ENCODE measurements at regions not wholly inside any gene's neighbourhood (a gene's known extent, or its start where the extent isn't known, plus 50 kb on each side); places are given as distances from the start of the nearest gene placed in this dataset.

GRCh38 chr7:116400522-116400921 lies 99.0 kb upstream of the CAV2 start:
- Histone ChIP-seq H3K9me3 (ENCODE audit: control insufficient read depth, insufficient read depth, low read depth, low read length) (no peaks in the 10 kb centered on the region), H3K27ac (ENCODE audit: extremely low read depth, low read depth, low read length) (no peak overlapping the region), H3K4me3 (ENCODE audit: low read depth, low read length) (no peak overlapping the region), H3K36me3 (ENCODE audit: control insufficient read depth in 2 of 2, insufficient read depth in 1 of 2, low read length in 2 of 2) (no peaks in the 10 kb centered on the region), H3K4me1 (ENCODE audit: control insufficient read depth, insufficient read depth, low read length) (no peaks in the 10 kb centered on the region)
- POLR2A ChIA-PET, result no interaction called here
- CTCF ChIA-PET, result interaction anchor here (0.6 kb wide), 1 partner anchor 167 kb away, joined by 4 read pairs; no protein-coding TSS in a partner anchor
- TF ChIP-seq ZNF175 (tag by site-specific recombination; IDR thresholded peaks at IDR 0.05) (no peak), SCRT1 (tag by site-specific recombination; IDR thresholded peaks at IDR 0.05; ENCODE audit: borderline replicate concordance) (no peak), ZNF341 (tag by site-specific recombination; IDR thresholded peaks at IDR 0.05; ENCODE audit: low read depth) (no peak), ZNF292 (tag by site-specific recombination; IDR thresholded peaks at IDR 0.05; ENCODE audit: borderline replicate concordance, low read depth) (no peak), ZNF585B (tag by site-specific recombination; IDR thresholded peaks at IDR 0.05) (no peak), ZNF76 (tag by site-specific recombination; IDR thresholded peaks at IDR 0.05; ENCODE audit: borderline replicate concordance, low read depth) (no peak), ZNF10 (tag by site-specific recombination; IDR thresholded peaks at IDR 0.05) (no peak), ZNF2 (tag by site-specific recombination; IDR thresholded peaks at IDR 0.05) (no peak)

DNA sequence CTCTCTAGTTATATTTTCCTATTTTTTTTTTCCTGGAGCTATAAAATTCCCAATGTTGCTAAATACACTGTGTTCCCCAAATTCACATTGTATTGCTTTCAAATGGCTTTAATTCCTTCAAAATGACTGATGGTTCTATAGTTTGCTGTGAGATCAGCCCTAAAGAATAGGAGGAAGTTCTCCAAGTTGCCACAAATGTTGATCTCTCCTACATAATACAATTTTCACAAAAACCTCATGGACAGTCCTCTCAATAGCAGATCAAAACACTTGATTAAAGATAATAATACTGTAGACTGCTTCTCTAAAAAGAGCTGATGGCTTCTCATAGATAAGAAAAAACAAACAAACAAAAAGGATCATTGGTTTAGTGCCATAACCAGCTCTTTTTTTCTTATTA lies 97.8 kb upstream of the CAV2 start:
- Histone ChIP-seq H3K4me3 (ENCODE audit: low read depth, low read length) (no peak overlapping the region), H3K36me3 (ENCODE audit: control insufficient read depth in 2 of 2, insufficient read depth in 1 of 2, low read length in 2 of 2) (no peaks in the 10 kb centered on the region), H3K9me3 (ENCODE audit: control insufficient read depth, insufficient read depth, low read depth, low read length) (no peaks in the 10 kb centered on the region), H3K4me1 (ENCODE audit: control insufficient read depth, insufficient read depth, low read length) (no peaks in the 10 kb centered on the region), H3K27ac (ENCODE audit: extremely low read depth, low read depth, low read length) (no peak overlapping the region)
- TF ChIP-seq BCL11A (tag by site-specific recombination; IDR thresholded peaks at IDR 0.05; ENCODE audit: low read depth), result no peak
- no peak for TF ChIP-seq OSR2 (tag by site-specific recombination; IDR thresholded peaks at IDR 0.05)
- CTCF ChIA-PET, result interaction anchor here (0.5 kb wide), 1 partner anchor 300 kb away, joined by 3 read pairs; no protein-coding TSS in a partner anchor
- POLR2A ChIA-PET, result no interaction called here

DNA sequence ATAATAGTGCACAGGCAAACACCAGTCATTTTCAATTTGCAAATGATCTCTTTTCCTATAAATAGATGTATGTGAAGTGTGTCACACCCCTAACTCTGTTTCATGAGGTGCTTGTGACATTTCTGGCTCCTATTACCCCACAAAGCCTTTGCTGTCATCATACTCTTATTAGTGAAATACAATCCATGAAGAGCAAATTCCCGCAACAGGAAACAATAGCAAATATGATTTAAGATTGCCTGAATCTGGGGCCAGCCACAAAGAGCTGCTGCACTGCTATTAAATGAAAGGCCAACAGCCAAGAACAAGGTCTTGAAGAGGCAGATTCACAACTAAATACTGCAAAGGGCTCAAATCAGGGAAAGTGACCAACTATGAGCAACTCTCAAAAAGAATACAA lies 96.3 kb upstream of the CAV2 start:
- ChIA-PET CTCF (no interaction called here), POLR2A (no interaction called here)
- H3K27ac ChIP-seq (ENCODE audit: extremely low read depth, low read depth, low read length), result no peak overlapping the region
- peak; percentile 38; the same call in 1 of the 2 replicates for TF ChIP-seq ZNF501 (tag by site-specific recombination; IDR thresholded peaks at IDR 0.05)
- TF ChIP-seq ZNF132 (tag by site-specific recombination; IDR thresholded peaks at IDR 0.05; ENCODE audit: borderline replicate concordance), result no peak
- TF ChIP-seq, protein P1, sequence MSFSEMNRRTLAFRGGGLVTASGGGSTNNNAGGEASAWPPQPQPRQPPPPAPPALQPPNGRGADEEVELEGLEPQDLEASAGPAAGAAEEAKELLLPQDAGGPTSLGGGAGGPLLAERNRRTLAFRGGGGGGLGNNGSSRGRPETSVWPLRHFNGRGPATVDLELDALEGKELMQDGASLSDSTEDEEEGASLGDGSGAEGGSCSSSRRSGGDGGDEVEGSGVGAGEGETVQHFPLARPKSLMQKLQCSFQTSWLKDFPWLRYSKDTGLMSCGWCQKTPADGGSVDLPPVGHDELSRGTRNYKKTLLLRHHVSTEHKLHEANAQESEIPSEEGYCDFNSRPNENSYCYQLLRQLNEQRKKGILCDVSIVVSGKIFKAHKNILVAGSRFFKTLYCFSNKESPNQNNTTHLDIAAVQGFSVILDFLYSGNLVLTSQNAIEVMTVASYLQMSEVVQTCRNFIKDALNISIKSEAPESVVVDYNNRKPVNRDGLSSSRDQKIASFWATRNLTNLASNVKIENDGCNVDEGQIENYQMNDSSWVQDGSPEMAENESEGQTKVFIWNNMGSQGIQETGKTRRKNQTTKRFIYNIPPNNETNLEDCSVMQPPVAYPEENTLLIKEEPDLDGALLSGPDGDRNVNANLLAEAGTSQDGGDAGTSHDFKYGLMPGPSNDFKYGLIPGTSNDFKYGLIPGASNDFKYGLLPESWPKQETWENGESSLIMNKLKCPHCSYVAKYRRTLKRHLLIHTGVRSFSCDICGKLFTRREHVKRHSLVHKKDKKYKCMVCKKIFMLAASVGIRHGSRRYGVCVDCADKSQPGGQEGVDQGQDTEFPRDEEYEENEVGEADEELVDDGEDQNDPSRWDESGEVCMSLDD (tag by site-specific recombination; IDR thresholded peaks at IDR 0.05), result no peak
- TF ChIP-seq SCRT2 (tag by site-specific recombination; IDR thresholded peaks at IDR 0.05), result no peak
- TF ChIP-seq ZFP41 (tag by site-specific recombination; IDR thresholded peaks at IDR 0.05; ENCODE audit: borderline replicate concordance), result no peak
- peak; percentile 79 for TF ChIP-seq OSR2 (tag by site-specific recombination; IDR thresholded peaks at IDR 0.05)
- peak; percentile 61; the same call in 1 of the 2 replicates for TF ChIP-seq PRDM4 (tag by site-specific recombination; IDR thresholded peaks at IDR 0.05)
- 0 out of 2 replicates have a peak, but pooled peaks have one; percentile 19 for TF ChIP-seq ZBTB48 (tag by site-specific recombination; IDR thresholded peaks at IDR 0.05)
- no peak for TF ChIP-seq ZSCAN5A (tag by site-specific recombination; IDR thresholded peaks at IDR 0.05)
- TF ChIP-seq ZNF792 (tag by site-specific recombination; IDR thresholded peaks at IDR 0.05), result no peak
- TF ChIP-seq, protein P2, sequence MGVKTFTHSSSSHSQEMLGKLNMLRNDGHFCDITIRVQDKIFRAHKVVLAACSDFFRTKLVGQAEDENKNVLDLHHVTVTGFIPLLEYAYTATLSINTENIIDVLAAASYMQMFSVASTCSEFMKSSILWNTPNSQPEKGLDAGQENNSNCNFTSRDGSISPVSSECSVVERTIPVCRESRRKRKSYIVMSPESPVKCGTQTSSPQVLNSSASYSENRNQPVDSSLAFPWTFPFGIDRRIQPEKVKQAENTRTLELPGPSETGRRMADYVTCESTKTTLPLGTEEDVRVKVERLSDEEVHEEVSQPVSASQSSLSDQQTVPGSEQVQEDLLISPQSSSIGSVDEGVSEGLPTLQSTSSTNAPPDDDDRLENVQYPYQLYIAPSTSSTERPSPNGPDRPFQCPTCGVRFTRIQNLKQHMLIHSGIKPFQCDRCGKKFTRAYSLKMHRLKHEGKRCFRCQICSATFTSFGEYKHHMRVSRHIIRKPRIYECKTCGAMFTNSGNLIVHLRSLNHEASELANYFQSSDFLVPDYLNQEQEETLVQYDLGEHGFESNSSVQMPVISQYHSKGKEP (tag by site-specific recombination; IDR thresholded peaks at IDR 0.05), result peak; percentile 53; the same call in 1 of the 2 replicates
- peak; percentile 85 for TF ChIP-seq ZNF843 (tag by site-specific recombination; IDR thresholded peaks at IDR 0.05)
- TF ChIP-seq ZNF155 (tag by site-specific recombination; IDR thresholded peaks at IDR 0.05), result no peak
- no peak for TF ChIP-seq ZSCAN16 (tag by site-specific recombination; IDR thresholded peaks at IDR 0.05)
- TF ChIP-seq ZNF10 (tag by site-specific recombination; IDR thresholded peaks at IDR 0.05), result no peak
- peak; percentile 83 for TF ChIP-seq ZNF24 (tag by site-specific recombination; IDR thresholded peaks at IDR 0.05)

More for the DNA sequence above, 96.3 kb upstream of the CAV2 start:
- H3K9me3 ChIP-seq (ENCODE audit: control insufficient read depth, insufficient read depth, low read depth, low read length), result no peaks in the 10 kb centered on the region
- no peak overlapping the region for H3K4me3 ChIP-seq (ENCODE audit: low read depth, low read length)
- H3K36me3 ChIP-seq (ENCODE audit: control insufficient read depth in 2 of 2, insufficient read depth in 1 of 2, low read length in 2 of 2), result no peaks in the 10 kb centered on the region
- peaks cover 3% of the 10 kb centered on the region for H3K4me1 ChIP-seq (ENCODE audit: control insufficient read depth, insufficient read depth, low read length)
